22Rv1 (cell line): ENCODE measurements at regions not wholly inside any gene's neighbourhood (a gene's known extent, or its start where the extent isn't known, plus 50 kb on each side); places are given as distances from the start of the nearest gene placed in this dataset.

Experiments used
- ZFX ChIP-seq: fragments of 450-650 bp; IDR thresholded peaks from 2 replicates; pipeline ENCODE4 v1.6.1; 2017; ENCODE audit warnings: antibody characterized with exemption, borderline replicate concordance
- TF ChIP-seq, protein P1 (sequence below): fragments of 450-650 bp; IDR thresholded peaks from 2 replicates; pipeline ENCODE4 v1.5.1; 2017; ENCODE audit warnings: mild to moderate bottlenecking

DNA sequence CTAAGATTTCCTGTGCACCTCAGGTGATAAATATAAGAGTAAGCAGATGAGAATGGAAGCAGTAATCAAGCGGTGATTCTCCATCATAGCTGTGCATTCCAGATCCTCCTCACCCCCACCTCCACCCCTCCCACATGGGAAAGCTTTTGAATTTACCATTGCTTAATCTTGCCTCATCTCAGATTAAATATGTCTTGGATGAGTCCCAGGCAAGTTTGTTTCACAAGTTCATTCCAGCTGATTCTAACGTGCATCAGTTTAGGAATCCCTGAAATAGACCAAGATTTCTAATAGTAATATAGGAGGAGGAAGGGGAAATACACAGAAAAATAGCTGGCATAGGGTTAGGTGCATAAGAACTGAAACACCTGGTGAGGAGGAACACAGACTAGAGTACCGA is 396.2 kb upstream of the KIF2B start:
- TF ChIP-seq, protein P1, sequence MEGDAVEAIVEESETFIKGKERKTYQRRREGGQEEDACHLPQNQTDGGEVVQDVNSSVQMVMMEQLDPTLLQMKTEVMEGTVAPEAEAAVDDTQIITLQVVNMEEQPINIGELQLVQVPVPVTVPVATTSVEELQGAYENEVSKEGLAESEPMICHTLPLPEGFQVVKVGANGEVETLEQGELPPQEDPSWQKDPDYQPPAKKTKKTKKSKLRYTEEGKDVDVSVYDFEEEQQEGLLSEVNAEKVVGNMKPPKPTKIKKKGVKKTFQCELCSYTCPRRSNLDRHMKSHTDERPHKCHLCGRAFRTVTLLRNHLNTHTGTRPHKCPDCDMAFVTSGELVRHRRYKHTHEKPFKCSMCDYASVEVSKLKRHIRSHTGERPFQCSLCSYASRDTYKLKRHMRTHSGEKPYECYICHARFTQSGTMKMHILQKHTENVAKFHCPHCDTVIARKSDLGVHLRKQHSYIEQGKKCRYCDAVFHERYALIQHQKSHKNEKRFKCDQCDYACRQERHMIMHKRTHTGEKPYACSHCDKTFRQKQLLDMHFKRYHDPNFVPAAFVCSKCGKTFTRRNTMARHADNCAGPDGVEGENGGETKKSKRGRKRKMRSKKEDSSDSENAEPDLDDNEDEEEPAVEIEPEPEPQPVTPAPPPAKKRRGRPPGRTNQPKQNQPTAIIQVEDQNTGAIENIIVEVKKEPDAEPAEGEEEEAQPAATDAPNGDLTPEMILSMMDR, result no peak
- no peak for TF ChIP-seq ZFX
